ENCODE measurements at regions not wholly inside any gene's neighbourhood (a gene's known extent, or its start where the extent isn't known, plus 50 kb on each side); places are given as distances from the start of the nearest gene placed in this dataset.

- no peak overlapping the region for H3K4me3 ChIP-seq (ENCODE audit: low read depth, low read length)
- no peak for DNase-seq (ENCODE audit: low read depth)
- no peak for TF ChIP-seq CTCF (conservative IDR thresholded peaks at IDR 0.05; ENCODE audit: low read depth, low read length)
These were observed 228.8 kb downstream of the SH3BP4 start for GRCh38 chr2:235180642-235181041.

GRCh38 chr2:235183786-235184185 lies 232.0 kb downstream of the SH3BP4 start:
- no peak for TF ChIP-seq CTCF (conservative IDR thresholded peaks at IDR 0.05; ENCODE audit: low read depth, low read length)
- H3K4me3 ChIP-seq (ENCODE audit: low read depth, low read length) = no peak overlapping the region

GRCh38 chr2:235187806-235188205 lies 236.0 kb downstream of the SH3BP4 start:
- DNase-seq (ENCODE audit: low read depth) = no peak
- TF ChIP-seq CTCF (conservative IDR thresholded peaks at IDR 0.05; ENCODE audit: low read depth, low read length) = no peak
- H3K4me3 ChIP-seq (ENCODE audit: low read depth, low read length) = no peak overlapping the region

More at GRCh38 chr2:235183786-235184185, 232.0 kb downstream of the SH3BP4 start:
- no peak for DNase-seq (ENCODE audit: low read depth)

- TF ChIP-seq CTCF (conservative IDR thresholded peaks at IDR 0.05; ENCODE audit: low read depth, low read length) = no peak
- no peak overlapping the region for H3K4me3 ChIP-seq (ENCODE audit: low read depth, low read length)
- no peak for DNase-seq (ENCODE audit: low read depth)
These were observed 239.7 kb downstream of the SH3BP4 start for GRCh38 chr2:235191486-235191885.

- TF ChIP-seq CTCF (conservative IDR thresholded peaks at IDR 0.05; ENCODE audit: low read depth, low read length) = no peak
- no peak overlapping the region for H3K4me3 ChIP-seq (ENCODE audit: low read depth, low read length)
- no peak for DNase-seq (ENCODE audit: low read depth)
These were observed 240.2 kb downstream of the SH3BP4 start for GRCh38 chr2:235191978-235192377.

- TF ChIP-seq CTCF (conservative IDR thresholded peaks at IDR 0.05; ENCODE audit: low read depth, low read length) = no peak
These were observed 242.5 kb downstream of the SH3BP4 start for GRCh38 chr2:235194351-235194750.

GRCh38 chr2:235194836-235195235 lies 243.0 kb downstream of the SH3BP4 start:
- DNase-seq (ENCODE audit: low read depth) = no peak
- TF ChIP-seq CTCF (conservative IDR thresholded peaks at IDR 0.05; ENCODE audit: low read depth, low read length) = no peak

More at GRCh38 chr2:235194351-235194750, 242.5 kb downstream of the SH3BP4 start:
- DNase-seq (ENCODE audit: low read depth) = no peak
- no peak overlapping the region for H3K4me3 ChIP-seq (ENCODE audit: low read depth, low read length)

More at GRCh38 chr2:235194836-235195235, 243.0 kb downstream of the SH3BP4 start:
- no peak overlapping the region for H3K4me3 ChIP-seq (ENCODE audit: low read depth, low read length)

Data from choroid plexus epithelial cell (primary cell).